ENCODE measurements at regions not wholly inside any gene's neighbourhood (a gene's known extent, or its start where the extent isn't known, plus 50 kb on each side); places are given as distances from the start of the nearest gene placed in this dataset.

DNA sequence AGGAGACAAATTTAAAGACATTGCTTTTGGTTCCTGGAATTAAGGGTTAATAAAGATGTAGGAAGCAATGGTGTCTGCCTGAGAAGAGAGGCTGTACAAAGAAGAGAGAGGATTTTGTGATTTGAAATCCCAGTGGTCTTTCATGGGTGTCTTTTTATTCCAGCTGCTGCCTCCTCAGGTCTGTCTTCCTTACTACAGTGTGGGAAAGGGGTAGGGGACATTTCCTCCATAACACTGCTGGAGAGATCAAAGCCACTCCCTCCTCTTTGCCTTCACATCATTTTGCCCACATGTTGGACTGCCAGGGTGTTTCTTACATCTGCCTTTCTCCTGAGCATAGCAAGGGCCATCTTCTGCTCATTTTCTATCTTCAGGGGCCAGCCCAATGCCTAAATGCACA lies 348.5 kb downstream of the EN1 start:
- TF ChIP-seq POLR2A (IDR thresholded peaks at IDR 0.05), result no peak
- TF ChIP-seq, protein P1, sequence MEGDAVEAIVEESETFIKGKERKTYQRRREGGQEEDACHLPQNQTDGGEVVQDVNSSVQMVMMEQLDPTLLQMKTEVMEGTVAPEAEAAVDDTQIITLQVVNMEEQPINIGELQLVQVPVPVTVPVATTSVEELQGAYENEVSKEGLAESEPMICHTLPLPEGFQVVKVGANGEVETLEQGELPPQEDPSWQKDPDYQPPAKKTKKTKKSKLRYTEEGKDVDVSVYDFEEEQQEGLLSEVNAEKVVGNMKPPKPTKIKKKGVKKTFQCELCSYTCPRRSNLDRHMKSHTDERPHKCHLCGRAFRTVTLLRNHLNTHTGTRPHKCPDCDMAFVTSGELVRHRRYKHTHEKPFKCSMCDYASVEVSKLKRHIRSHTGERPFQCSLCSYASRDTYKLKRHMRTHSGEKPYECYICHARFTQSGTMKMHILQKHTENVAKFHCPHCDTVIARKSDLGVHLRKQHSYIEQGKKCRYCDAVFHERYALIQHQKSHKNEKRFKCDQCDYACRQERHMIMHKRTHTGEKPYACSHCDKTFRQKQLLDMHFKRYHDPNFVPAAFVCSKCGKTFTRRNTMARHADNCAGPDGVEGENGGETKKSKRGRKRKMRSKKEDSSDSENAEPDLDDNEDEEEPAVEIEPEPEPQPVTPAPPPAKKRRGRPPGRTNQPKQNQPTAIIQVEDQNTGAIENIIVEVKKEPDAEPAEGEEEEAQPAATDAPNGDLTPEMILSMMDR (IDR thresholded peaks at IDR 0.05), result no peak
- no peak overlapping the region for H3K4me3 ChIP-seq (replicated peaks in 1 of 3)
- DNase-seq, result no peak
- no peaks in the 10 kb centered on the region for H3K27me3 ChIP-seq
- intact Hi-C loops (cut with DNase I), result no loop called here
- no peaks in the 10 kb centered on the region for H3K4me1 ChIP-seq
- H3K27ac ChIP-seq, result no peak overlapping the region
- no peaks in the 10 kb centered on the region for H3K36me3 ChIP-seq
- H3K9me3 ChIP-seq, result no peaks in the 10 kb centered on the region

DNA sequence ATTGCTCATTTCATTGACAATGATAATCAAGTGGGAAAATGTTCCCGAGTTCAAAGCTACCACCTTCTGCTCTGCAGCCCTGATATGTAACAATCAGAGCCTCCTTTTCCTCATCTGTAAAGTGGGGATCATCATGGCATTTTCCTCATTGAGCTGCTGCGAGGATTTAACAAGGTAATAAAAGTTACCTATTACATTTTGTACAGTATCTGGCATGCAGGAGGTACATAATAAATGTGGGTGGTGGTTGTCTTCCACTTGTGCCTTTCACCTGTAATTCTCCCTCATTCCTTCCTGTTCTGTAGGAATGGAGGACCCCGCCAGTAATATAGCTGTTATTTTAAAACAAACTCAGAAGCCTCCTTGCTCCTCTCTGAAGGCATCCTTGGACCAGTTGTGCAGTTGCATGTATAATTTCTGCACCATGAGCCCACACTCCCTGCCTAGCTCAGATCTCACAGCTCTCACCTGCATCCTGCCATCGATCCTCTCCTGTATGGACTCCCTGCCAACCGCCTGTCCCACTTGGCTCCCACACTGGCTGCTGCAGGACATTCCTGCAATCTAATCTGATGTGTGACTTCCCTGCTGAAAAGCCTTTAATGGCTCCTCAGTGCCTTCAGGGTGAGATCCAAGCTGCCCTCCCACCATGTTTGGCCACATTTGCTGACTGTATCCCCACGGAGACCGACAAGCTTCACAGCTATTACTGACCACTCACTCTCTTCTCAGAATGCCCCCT lies 350.4 kb downstream of the EN1 start:
- TF ChIP-seq POLR2A (IDR thresholded peaks at IDR 0.05), result no peak
- TF ChIP-seq, protein P1 (IDR thresholded peaks at IDR 0.05), result no peak
- H3K9me3 ChIP-seq, result no peaks in the 10 kb centered on the region
- DNase-seq, result no peak
- no peaks in the 10 kb centered on the region for H3K36me3 ChIP-seq
- H3K27ac ChIP-seq, result no peak overlapping the region
- no peak overlapping the region for H3K4me3 ChIP-seq (replicated peaks in 1 of 3)
- intact Hi-C loops (cut with DNase I), result no loop called here
- H3K4me1 ChIP-seq, result no peaks in the 10 kb centered on the region
- WGBS, 2 donors, result 73 to 74% methylated on average over 6 to 7 of the region's 7 CpGs
- H3K27me3 ChIP-seq, result no peaks in the 10 kb centered on the region

DNA sequence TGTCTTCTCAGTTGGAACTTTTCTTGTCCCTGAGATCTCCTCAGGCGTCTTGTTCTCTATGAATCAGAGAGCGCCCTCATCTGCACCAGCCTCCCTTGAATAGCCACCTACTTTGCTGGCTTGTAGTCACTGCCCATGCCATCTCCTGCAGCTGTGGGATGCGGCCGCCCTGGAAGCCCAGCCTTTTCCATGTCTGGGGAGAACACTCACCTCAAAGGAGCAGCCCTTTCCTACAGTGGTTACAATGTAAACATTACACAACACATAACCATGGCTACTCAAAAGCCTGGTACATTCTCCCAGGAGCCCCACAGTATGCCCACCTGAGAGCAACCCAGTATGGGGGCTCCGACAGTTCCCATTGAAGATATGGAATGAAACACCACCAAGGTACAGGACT lies 351.0 kb downstream of the EN1 start:
- 57 to 82% methylated on average over 3 to 5 of the region's 5 CpGs for WGBS, 2 donors
- H3K36me3 ChIP-seq, result no peaks in the 10 kb centered on the region
- intact Hi-C loops (cut with DNase I), result no loop called here
- H3K4me1 ChIP-seq, result no peaks in the 10 kb centered on the region
- DNase-seq, result no peak
- no peak overlapping the region for H3K4me3 ChIP-seq (replicated peaks in 1 of 3)
- H3K27ac ChIP-seq, result no peak overlapping the region
- TF ChIP-seq, protein P1 (IDR thresholded peaks at IDR 0.05), result no peak
- no peak for TF ChIP-seq POLR2A (IDR thresholded peaks at IDR 0.05)
- no peaks in the 10 kb centered on the region for H3K9me3 ChIP-seq
- no peaks in the 10 kb centered on the region for H3K27me3 ChIP-seq

DNA sequence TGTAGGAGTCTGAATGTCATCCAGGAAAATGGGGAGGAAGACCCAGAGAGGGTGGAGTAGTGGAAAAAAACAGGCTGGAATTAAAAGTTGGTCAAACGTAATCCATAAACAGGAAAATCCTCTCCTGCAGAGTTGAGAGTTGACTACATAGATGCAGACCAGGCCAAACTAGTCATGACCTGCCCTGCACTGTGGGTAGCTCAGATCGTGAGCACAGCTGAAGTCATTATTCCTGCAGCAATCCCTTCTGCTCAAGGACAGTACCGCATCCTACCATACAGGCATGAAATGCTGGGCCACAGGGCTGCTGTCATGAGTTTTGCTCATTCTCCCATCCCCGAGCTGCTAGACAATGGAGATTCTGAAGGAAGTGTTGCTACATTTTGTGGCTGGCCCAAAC lies 352.2 kb downstream of the EN1 start:
- intact Hi-C loops (cut with DNase I), result no loop called here
- WGBS, 2 donors, result 66 to 73% methylated on average over 4 of the region's 4 CpGs
- H3K9me3 ChIP-seq, result no peaks in the 10 kb centered on the region
- no peak for DNase-seq
- no peaks in the 10 kb centered on the region for H3K36me3 ChIP-seq
- no peaks in the 10 kb centered on the region for H3K4me1 ChIP-seq
- TF ChIP-seq, protein P1 (IDR thresholded peaks at IDR 0.05), result no peak
- no peak for TF ChIP-seq POLR2A (IDR thresholded peaks at IDR 0.05)
- no peak overlapping the region for H3K4me3 ChIP-seq (replicated peaks in 1 of 3)
- H3K27me3 ChIP-seq, result no peaks in the 10 kb centered on the region
- no peak overlapping the region for H3K27ac ChIP-seq

DNA sequence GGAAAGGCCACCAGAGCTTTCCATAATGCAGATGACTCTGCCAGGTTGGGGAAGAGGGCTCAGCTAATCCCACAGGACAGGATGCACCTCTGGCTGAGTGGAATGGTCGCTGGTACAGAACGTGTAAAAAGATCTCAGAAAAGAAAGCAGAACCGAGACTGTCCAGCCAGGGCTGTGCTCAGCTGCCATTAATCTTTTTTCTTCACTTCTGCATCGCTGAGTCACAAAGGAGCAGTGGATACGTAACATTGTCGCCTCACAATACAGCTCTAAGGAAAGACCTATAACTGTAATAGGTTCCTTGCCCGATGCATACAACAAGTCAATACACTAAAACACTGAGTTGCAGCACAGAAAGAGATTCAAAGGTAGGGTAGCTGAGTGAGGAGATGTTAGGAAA lies 354.2 kb downstream of the EN1 start:
- TF ChIP-seq, protein P1 (IDR thresholded peaks at IDR 0.05), result no peak
- TF ChIP-seq POLR2A (IDR thresholded peaks at IDR 0.05), result no peak
- Histone ChIP-seq H3K9me3 (no peaks in the 10 kb centered on the region), H3K27ac (no peak overlapping the region), H3K27me3 (no peaks in the 10 kb centered on the region), H3K4me3 (replicated peaks in 1 of 3) (no peak overlapping the region), H3K36me3 (no peaks in the 10 kb centered on the region), H3K4me1 (no peaks in the 10 kb centered on the region)
- no peak for DNase-seq
- intact Hi-C loops (cut with DNase I), result no loop called here
- 75 to 84% methylated on average over 7 of the region's 7 CpGs for WGBS, 2 donors

Data from thyroid gland (tissue), 4 donors.